ENCODE measurements at regions not wholly inside any gene's neighbourhood (a gene's known extent, or its start where the extent isn't known, plus 50 kb on each side); places are given as distances from the start of the nearest gene placed in this dataset.

DNA sequence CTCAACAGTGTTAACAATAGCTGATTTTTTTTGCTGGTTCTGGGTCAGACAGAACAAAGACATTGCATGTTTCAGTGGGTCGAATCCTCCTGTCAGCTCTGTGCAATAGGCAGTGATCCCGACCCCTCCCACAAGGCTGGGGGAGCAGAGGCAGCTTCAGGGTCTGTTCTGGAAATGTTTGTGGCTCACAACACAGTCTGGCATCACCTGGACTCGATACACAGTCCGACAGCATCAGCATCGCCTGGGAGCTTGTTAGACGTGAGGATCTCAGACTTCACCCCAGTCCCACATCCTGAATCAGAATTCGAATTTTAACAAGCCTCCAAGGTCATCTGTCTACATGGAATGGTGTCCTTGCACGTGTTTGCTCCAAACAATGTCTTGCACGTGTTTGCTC lies 384.7 kb downstream of the IRX2 start:
- TF ChIP-seq, protein P1, sequence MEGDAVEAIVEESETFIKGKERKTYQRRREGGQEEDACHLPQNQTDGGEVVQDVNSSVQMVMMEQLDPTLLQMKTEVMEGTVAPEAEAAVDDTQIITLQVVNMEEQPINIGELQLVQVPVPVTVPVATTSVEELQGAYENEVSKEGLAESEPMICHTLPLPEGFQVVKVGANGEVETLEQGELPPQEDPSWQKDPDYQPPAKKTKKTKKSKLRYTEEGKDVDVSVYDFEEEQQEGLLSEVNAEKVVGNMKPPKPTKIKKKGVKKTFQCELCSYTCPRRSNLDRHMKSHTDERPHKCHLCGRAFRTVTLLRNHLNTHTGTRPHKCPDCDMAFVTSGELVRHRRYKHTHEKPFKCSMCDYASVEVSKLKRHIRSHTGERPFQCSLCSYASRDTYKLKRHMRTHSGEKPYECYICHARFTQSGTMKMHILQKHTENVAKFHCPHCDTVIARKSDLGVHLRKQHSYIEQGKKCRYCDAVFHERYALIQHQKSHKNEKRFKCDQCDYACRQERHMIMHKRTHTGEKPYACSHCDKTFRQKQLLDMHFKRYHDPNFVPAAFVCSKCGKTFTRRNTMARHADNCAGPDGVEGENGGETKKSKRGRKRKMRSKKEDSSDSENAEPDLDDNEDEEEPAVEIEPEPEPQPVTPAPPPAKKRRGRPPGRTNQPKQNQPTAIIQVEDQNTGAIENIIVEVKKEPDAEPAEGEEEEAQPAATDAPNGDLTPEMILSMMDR (IDR thresholded peaks at IDR 0.05; ENCODE audit: poor library complexity, severe bottlenecking), result no peak
- TF ChIP-seq EZH2 (IDR thresholded peaks at IDR 0.05; ENCODE audit: borderline replicate concordance, insufficient read depth, low read length, poor library complexity, severe bottlenecking) (no peak), REST (IDR thresholded peaks at IDR 0.05; ENCODE audit: borderline replicate concordance) (no peak), RAD21 (conservative IDR thresholded peaks at IDR 0.05) (no peak)

Measured in neural cell (in vitro differentiated cells).